Natural killer cell (primary cell): ENCODE measurements at regions not wholly inside any gene's neighbourhood (a gene's known extent, or its start where the extent isn't known, plus 50 kb on each side); places are given as distances from the start of the nearest gene placed in this dataset.

Source experiments
- ATAC-seq, 3 donors: fragments of 150-1000 bp in 2 of 3; fragments of 200-7000 bp in 1 of 3; cut with Tn5 transposase; 1 replicate in 1 of 3; 2 replicates in 2 of 3; pipeline ENCODE4 v1.10.0; 2021; ENCODE audit warnings: mild to moderate bottlenecking in 2 of 3, moderate library complexity in 2 of 3
- DNase-seq, 2 donors: peaks; one replicate each; pipeline versions ENCODE4 v3.0.0 to v3.0.0-alpha.2; 2013 to 2021; ENCODE audit warnings: mixed read lengths in 1 of 2
- H3K27ac ChIP-seq: one replicate; pipeline ENCODE4 v1.5.1; 2013; ENCODE audit warnings: mild to moderate bottlenecking, low read length
- H3K27me3 ChIP-seq: one replicate; pipeline ENCODE4 v1.6.1; 2013; ENCODE audit warnings: low read length; ENCODE audit not compliant: control insufficient read depth, insufficient read depth
- H3K36me3 ChIP-seq: one replicate; pipeline ENCODE4 v1.6.1; 2013; ENCODE audit warnings: low read length; ENCODE audit not compliant: control insufficient read depth, insufficient read depth
- H3K4me1 ChIP-seq: one replicate; pipeline ENCODE4 v1.6.1; 2013; ENCODE audit warnings: low read length; ENCODE audit not compliant: control insufficient read depth, insufficient read depth
- H3K4me3 ChIP-seq: one replicate; pipeline ENCODE4 v1.5.1; 2013; ENCODE audit warnings: low read length
- H3K9me3 ChIP-seq: one replicate; pipeline ENCODE4 v1.6.1; 2013; ENCODE audit warnings: low read length; ENCODE audit not compliant: control insufficient read depth, insufficient read depth
- H3K27ac Mint-ChIP-seq, 2 donors: one replicate each; pipeline ENCODE4 v1.8.0; 2022; ENCODE audit warnings: mild to moderate bottlenecking in 2 of 2, mixed read lengths in 2 of 2, moderate library complexity in 1 of 2
- H3K27me3 Mint-ChIP-seq, 2 donors: one replicate each; pipeline ENCODE4 v1.8.0; 2022; ENCODE audit warnings: low read depth in 2 of 2, mixed read lengths in 2 of 2
- H3K36me3 Mint-ChIP-seq: one replicate; pipeline ENCODE4 v1.8.0; 2022; ENCODE audit warnings: mixed read lengths
- H3K4me1 Mint-ChIP-seq, 2 donors: one replicate each; pipeline ENCODE4 v1.8.0; 2022; ENCODE audit warnings: mixed read lengths in 2 of 2
- H3K4me3 Mint-ChIP-seq: one replicate; pipeline ENCODE4 v1.8.0; 2022; ENCODE audit warnings: mild to moderate bottlenecking, moderate library complexity, mixed read lengths
- H3K9me3 Mint-ChIP-seq, 2 donors: one replicate each; pipeline ENCODE4 v1.8.0; 2022; ENCODE audit warnings: mixed read lengths in 2 of 2
- WGBS: methylation state at CpG from one replicate; pipeline ENCODE4 v1.1.7; 2013; ENCODE audit warnings: missing lambda C conversion rate; ENCODE audit not compliant: insufficient coverage; 5-methylcytosine and 5-hydroxymethylcytosine counted together
- intact Hi-C: fragments of 100-400 bp; cut with micrococcal nuclease; formaldehyde crosslinking; loops from one replicate; pipeline ENCODE4 v1.14.2; 2022
- TF ChIP-seq, protein P1 (sequence below): fragments of 200-600 bp; IDR thresholded peaks from one replicate; pipeline ENCODE4 v1.8.0; 2022; ENCODE audit warnings: antibody characterized with exemption

DNA sequence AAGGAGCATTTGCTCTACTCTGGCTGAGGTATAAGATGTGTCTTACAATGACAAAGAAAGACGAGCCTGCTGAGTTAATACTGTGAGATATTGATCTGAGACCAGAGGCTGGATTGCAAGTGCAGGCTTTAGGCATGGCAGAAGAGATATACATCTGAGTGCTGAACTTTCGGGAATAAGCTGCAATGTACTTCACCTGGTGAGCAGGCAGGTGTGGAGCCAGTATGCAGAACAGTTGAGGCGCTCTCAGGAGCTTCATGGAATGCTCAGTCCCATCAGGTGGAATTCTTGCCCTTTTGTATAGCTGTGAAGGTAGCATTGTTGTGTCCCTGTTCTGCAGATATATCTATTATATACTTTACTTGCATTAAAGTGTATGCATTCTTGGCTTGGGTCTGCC, 179.3 kb upstream of the RIMS1 start:
- Mint-ChIP-seq H3K36me3 (no peaks in the 10 kb centered on the region), H3K9me3 (peaks cover 0 to 4% of the 10 kb centered on the region in 2 donors), H3K4me3 (no peak overlapping the region), H3K4me1 (no peaks in the 10 kb centered on the region), H3K27ac (no peak overlapping the region), H3K27me3 (no peaks in the 10 kb centered on the region)
- ATAC-seq (no peak), DNase-seq (no peak)
- H3K4me1 ChIP-seq = no peaks in the 10 kb centered on the region
- no peaks in the 10 kb centered on the region for H3K9me3 ChIP-seq
- intact Hi-C loops = no loop called here
- TF ChIP-seq, protein P1, sequence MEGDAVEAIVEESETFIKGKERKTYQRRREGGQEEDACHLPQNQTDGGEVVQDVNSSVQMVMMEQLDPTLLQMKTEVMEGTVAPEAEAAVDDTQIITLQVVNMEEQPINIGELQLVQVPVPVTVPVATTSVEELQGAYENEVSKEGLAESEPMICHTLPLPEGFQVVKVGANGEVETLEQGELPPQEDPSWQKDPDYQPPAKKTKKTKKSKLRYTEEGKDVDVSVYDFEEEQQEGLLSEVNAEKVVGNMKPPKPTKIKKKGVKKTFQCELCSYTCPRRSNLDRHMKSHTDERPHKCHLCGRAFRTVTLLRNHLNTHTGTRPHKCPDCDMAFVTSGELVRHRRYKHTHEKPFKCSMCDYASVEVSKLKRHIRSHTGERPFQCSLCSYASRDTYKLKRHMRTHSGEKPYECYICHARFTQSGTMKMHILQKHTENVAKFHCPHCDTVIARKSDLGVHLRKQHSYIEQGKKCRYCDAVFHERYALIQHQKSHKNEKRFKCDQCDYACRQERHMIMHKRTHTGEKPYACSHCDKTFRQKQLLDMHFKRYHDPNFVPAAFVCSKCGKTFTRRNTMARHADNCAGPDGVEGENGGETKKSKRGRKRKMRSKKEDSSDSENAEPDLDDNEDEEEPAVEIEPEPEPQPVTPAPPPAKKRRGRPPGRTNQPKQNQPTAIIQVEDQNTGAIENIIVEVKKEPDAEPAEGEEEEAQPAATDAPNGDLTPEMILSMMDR = no peak
- no peaks in the 10 kb centered on the region for H3K27me3 ChIP-seq
- H3K4me3 ChIP-seq = no peak overlapping the region
- H3K36me3 ChIP-seq = no peaks in the 10 kb centered on the region
- no peak overlapping the region for H3K27ac ChIP-seq
- 78% methylated on average over 3 of the region's 3 CpGs for WGBS

DNA sequence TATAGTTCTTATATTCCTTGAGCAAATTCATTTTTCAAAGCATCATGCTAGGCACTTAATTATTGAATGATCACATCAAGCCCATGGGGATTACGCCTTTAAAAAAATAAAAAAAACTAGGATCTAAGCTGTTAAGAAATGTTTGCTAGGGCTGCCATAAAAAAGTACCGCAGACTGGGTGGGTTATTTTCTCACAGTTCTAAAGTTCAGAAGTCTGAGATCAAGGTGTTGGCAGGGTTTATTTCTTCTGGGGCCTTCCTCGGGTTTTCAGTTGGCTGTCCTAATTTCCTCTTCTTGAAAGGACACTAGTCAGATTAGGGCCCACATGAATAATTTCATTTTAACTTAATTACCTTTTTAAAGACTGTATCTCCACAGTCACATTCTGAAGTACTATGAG, 165.6 kb upstream of the RIMS1 start:
- ATAC-seq (no peak), DNase-seq (no peak)
- no peak overlapping the region for H3K4me3 Mint-ChIP-seq
- no peaks in the 10 kb centered on the region for H3K36me3 Mint-ChIP-seq
- WGBS = 91% methylated on average over 3 of the region's 3 CpGs
- H3K4me1 ChIP-seq = no peaks in the 10 kb centered on the region
- no peak overlapping the region for H3K27ac Mint-ChIP-seq
- H3K9me3 ChIP-seq = no peaks in the 10 kb centered on the region
- H3K4me1 Mint-ChIP-seq = no peaks in the 10 kb centered on the region
- no peaks in the 10 kb centered on the region for H3K27me3 Mint-ChIP-seq
- H3K36me3 ChIP-seq = no peaks in the 10 kb centered on the region
- H3K9me3 Mint-ChIP-seq = peaks cover under 1 to 2% of the 10 kb centered on the region in 2 donors
- H3K4me3 ChIP-seq = no peak overlapping the region
- TF ChIP-seq, protein P1 = no peak
- intact Hi-C loops = no loop called here
- H3K27me3 ChIP-seq = no peaks in the 10 kb centered on the region
- H3K27ac ChIP-seq = no peak overlapping the region

DNA sequence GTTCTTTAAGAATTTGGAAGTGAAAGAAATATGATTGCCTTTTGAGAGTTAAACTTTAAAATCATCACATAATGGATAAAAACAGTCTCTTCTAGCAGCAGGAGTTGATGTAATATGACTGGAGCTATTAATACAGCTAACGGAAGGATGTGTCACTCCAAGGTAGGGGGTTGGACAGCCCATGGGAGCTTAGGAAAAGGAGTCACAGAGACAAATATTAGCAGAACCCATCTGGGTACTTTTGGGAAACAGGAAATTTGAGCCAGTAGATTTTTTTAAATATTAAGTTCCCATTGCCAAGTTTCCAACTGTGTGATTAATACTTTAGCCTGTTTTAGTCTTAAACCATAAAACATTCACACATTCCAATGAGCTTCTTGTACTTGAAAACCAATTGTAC, 164.7 kb upstream of the RIMS1 start:
- Histone ChIP-seq H3K27ac (no peak overlapping the region), H3K4me3 (no peak overlapping the region), H3K4me1 (no peaks in the 10 kb centered on the region), H3K36me3 (no peaks in the 10 kb centered on the region), H3K9me3 (no peaks in the 10 kb centered on the region), H3K27me3 (no peaks in the 10 kb centered on the region)
- H3K4me1 Mint-ChIP-seq = no peaks in the 10 kb centered on the region
- H3K27me3 Mint-ChIP-seq = no peaks in the 10 kb centered on the region
- TF ChIP-seq, protein P1 = no peak
- ATAC-seq (no peak), DNase-seq (no peak)
- peaks cover 2 to 4% of the 10 kb centered on the region in 2 donors for H3K9me3 Mint-ChIP-seq
- WGBS = 100% methylated on average over 1 of the region's 1 CpG
- H3K36me3 Mint-ChIP-seq = no peaks in the 10 kb centered on the region
- intact Hi-C loops = no loop called here
- H3K4me3 Mint-ChIP-seq = no peak overlapping the region
- H3K27ac Mint-ChIP-seq = no peak overlapping the region

DNA sequence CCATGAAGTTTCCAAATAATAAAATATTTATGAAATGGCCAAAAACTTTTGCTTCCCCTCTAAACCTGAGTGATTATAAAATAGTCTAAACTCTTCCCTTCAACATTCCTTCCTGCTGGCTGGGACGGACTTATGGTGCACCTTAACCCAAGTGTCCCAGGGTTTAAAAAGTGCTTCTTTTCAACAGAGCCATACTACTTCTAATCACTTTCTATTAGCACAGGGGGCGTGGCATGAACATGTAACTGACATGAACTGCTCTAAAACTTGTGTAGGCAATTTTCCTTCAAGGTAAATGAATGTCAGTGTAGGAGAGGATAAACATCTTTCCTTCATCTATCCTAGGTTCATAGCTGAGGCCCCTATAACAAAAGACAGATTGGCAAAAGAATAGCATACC, 163.6 kb upstream of the RIMS1 start:
- no peak for ATAC-seq
- no peak for DNase-seq
- H3K27me3 Mint-ChIP-seq = no peaks in the 10 kb centered on the region
- peaks cover 2 to 4% of the 10 kb centered on the region in 2 donors for H3K9me3 Mint-ChIP-seq
- H3K4me3 Mint-ChIP-seq = no peak overlapping the region
- Histone ChIP-seq H3K9me3 (no peaks in the 10 kb centered on the region), H3K4me3 (no peak overlapping the region), H3K36me3 (no peaks in the 10 kb centered on the region), H3K27me3 (no peaks in the 10 kb centered on the region), H3K4me1 (no peaks in the 10 kb centered on the region), H3K27ac (no peak overlapping the region)
- 83% methylated on average over 1 of the region's 2 CpGs for WGBS
- no peaks in the 10 kb centered on the region for H3K4me1 Mint-ChIP-seq
- no peak overlapping the region for H3K27ac Mint-ChIP-seq
- H3K36me3 Mint-ChIP-seq = no peaks in the 10 kb centered on the region
- TF ChIP-seq, protein P1 = no peak
- intact Hi-C loops = no loop called here
